WTC11 (cell line): ENCODE measurements at regions not wholly inside any gene's neighbourhood (a gene's known extent, or its start where the extent isn't known, plus 50 kb on each side); places are given as distances from the start of the nearest gene placed in this dataset.

Experiments
- ATAC-seq: fragments of 200-7000 bp; cut with Tn5 transposase; 2 replicates; pipeline ENCODE4 v1.10.0; 2021; ENCODE audit warnings: mild to moderate bottlenecking, moderate library complexity
- CTCF ChIA-PET: fragments of 300-600 bp; sonication (Branson Sonifier 250); formaldehyde crosslinking; loops from one replicate; lab custom pipeline; 2021; ENCODE audit warnings: antibody characterized with exemption; lab: Charles Lee
- POLR2A ChIA-PET: fragments of 350-600 bp; sonication (Branson Sonifier 250); formaldehyde crosslinking; loops from one replicate; lab custom pipeline; 2021; ENCODE audit warnings: antibody characterized with exemption; lab: Charles Lee
- DNase-seq: peaks from one replicate; pipeline ENCODE4 v3.0.0; 2021; ENCODE audit warnings: low spot score
- H3K27ac Mint-ChIP-seq: 2 replicates; pipeline ENCODE4 v1.8.0; 2021; ENCODE audit warnings: mixed read lengths
- H3K27me3 Mint-ChIP-seq: 2 replicates; pipeline ENCODE4 v1.8.0; 2021; ENCODE audit warnings: low read depth, mild to moderate bottlenecking, moderate library complexity, mixed read lengths
- H3K36me3 Mint-ChIP-seq: 2 replicates; pipeline ENCODE4 v1.8.0; 2021; ENCODE audit warnings: mixed read lengths
- H3K4me1 Mint-ChIP-seq: 2 replicates; pipeline ENCODE4 v1.8.0; 2022; ENCODE audit warnings: mixed read lengths
- H3K4me3 Mint-ChIP-seq: 2 replicates; pipeline ENCODE4 v1.8.0; 2021; ENCODE audit warnings: mild to moderate bottlenecking, moderate library complexity, mixed read lengths
- H3K9me3 Mint-ChIP-seq: 2 replicates; pipeline ENCODE4 v1.8.0; 2021; ENCODE audit warnings: mixed read lengths
- ELF4 ChIP-seq: sonication (generic); formaldehyde crosslinking; IDR thresholded peaks from 2 replicates; pipeline ENCODE4 v1.8.1; 2022; ENCODE audit warnings: low read depth, mild to moderate bottlenecking, moderate library complexity, missing genetic modification reagents
- NFE2L1 ChIP-seq: sonication (generic); formaldehyde crosslinking; IDR thresholded peaks from 2 replicates; pipeline ENCODE4 v1.8.1; 2023; ENCODE audit warnings: missing genetic modification reagents
- NR3C1 ChIP-seq: sonication (generic); formaldehyde crosslinking; conservative IDR thresholded peaks from 2 replicates; pipeline ENCODE4 v1.8.1; 2023; ENCODE audit warnings: low read depth, mild to moderate bottlenecking, missing genetic modification reagents
- RORB ChIP-seq: fragments of 250-450 bp; sonication (Bioruptor Pico); IDR thresholded peaks from 2 replicates; pipeline ENCODE4 v1.9.0; 2021; ENCODE audit warnings: mild to moderate bottlenecking
- TP53 ChIP-seq: sonication (generic); formaldehyde crosslinking; IDR thresholded peaks from 2 replicates; pipeline ENCODE4 v1.8.1; 2023; ENCODE audit warnings: mild to moderate bottlenecking, missing genetic modification reagents
- ZNF121 ChIP-seq: sonication (generic); formaldehyde crosslinking; IDR thresholded peaks from 2 replicates; pipeline ENCODE4 v1.8.0; 2023; ENCODE audit warnings: missing genetic modification reagents
- ZNF219 ChIP-seq: sonication (generic); formaldehyde crosslinking; IDR thresholded peaks from 2 replicates; pipeline ENCODE4 v1.8.0; 2023; ENCODE audit warnings: missing genetic modification reagents, mild to moderate bottlenecking, borderline replicate concordance
- ZNF232 ChIP-seq: sonication (generic); formaldehyde crosslinking; IDR thresholded peaks from 2 replicates; pipeline ENCODE4 v1.8.0; 2022; ENCODE audit warnings: mild to moderate bottlenecking, missing genetic modification reagents
- ZNF396 ChIP-seq: fragments of 250-450 bp; sonication (Bioruptor Pico); IDR thresholded peaks from 2 replicates; pipeline ENCODE4 v1.8.0; 2021; ENCODE audit warnings: mild to moderate bottlenecking, moderate library complexity, borderline replicate concordance
- ZNF416 ChIP-seq: fragments of 250-450 bp; sonication (Bioruptor Pico); IDR thresholded peaks from 2 replicates; pipeline ENCODE4 v1.9.0; 2021; ENCODE audit warnings: mild to moderate bottlenecking, inconsistent platforms
- TF ChIP-seq, protein P1 (sequence below): sonication (generic); formaldehyde crosslinking; IDR thresholded peaks from 2 replicates; pipeline ENCODE4 v1.8.1; 2022; ENCODE audit warnings: low read depth, missing genetic modification reagents, borderline replicate concordance
- TF ChIP-seq, protein P2 (sequence below): fragments of 250-450 bp; sonication (Bioruptor Pico); IDR thresholded peaks from 2 replicates; pipeline ENCODE4 v1.8.0; 2021; ENCODE audit warnings: mild to moderate bottlenecking
- TF ChIP-seq, protein P3 (sequence below): sonication (generic); formaldehyde crosslinking; IDR thresholded peaks from 2 replicates; pipeline ENCODE4 v1.8.1; 2022; ENCODE audit warnings: mild to moderate bottlenecking, moderate library complexity, missing genetic modification reagents
- TF ChIP-seq, protein P4 (sequence below): fragments of 250-450 bp; sonication (Bioruptor Pico); IDR thresholded peaks from 2 replicates; pipeline ENCODE4 v1.9.0; 2021; ENCODE audit warnings: moderate library complexity, mild to moderate bottlenecking, inconsistent platforms, borderline replicate concordance
- TF ChIP-seq, protein P5 (sequence below): fragments of 250-450 bp; sonication (Bioruptor Pico); IDR thresholded peaks from 2 replicates; pipeline ENCODE4 v1.9.0; 2021; ENCODE audit warnings: mild to moderate bottlenecking, borderline replicate concordance
- TF ChIP-seq, protein P6 (sequence below): fragments of 250-450 bp; sonication (Bioruptor Pico); IDR thresholded peaks from 2 replicates; pipeline ENCODE4 v1.9.0; 2021; ENCODE audit warnings: mild to moderate bottlenecking
- TF ChIP-seq, protein P7 (sequence below): sonication (generic); formaldehyde crosslinking; IDR thresholded peaks from 2 replicates; pipeline ENCODE4 v1.8.1; 2022; ENCODE audit warnings: low read depth, mild to moderate bottlenecking, moderate library complexity, missing genetic modification reagents, borderline replicate concordance

DNA sequence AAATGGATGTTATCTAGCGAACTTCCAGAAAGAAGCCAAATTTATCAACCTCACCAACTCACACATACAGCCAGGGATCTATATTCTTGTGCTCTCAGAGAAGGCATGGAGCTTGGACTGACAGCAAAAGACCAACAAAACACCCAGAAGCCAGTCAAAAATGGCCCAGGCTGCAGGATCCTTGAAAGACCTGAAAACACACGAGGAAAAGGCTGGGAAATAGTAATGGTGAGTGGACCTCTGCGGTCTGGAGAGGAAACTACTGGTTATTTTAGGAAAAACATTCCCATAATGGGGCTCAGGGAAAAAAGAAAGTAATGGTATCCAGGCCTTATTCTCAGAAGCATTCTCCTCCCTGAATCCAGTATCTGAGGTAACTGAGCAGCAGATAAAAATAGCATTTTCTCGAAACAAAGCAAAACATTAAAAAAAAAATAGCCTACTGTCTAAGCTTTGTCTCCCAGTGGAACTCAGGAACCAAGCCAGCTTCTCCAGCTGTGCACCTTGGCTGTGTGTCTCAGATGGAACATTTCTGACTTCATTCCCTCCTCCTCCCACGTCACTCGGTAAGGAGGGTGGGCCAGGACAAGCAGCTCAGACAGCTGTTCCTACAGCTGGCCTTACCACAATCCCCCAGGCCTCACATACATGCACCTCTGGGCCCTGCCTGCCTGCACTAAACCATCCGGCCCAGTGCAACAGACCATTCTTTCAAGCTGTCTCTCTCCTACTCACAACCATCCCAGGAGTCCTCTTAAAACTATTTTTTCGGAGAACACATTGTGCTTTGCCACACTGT lies 249.9 kb downstream of the DAD1 start:
- no peak for ATAC-seq
- Mint-ChIP-seq H3K27ac (no peak overlapping the region), H3K27me3 (0 out of 2 replicates have a peak, but pooled peaks cover 2% of the 10 kb centered on the region), H3K4me3 (no peak overlapping the region), H3K36me3 (peaks cover 15% of the 10 kb centered on the region), H3K9me3 (peaks cover 25% of the 10 kb centered on the region), H3K4me1 (peaks cover 9% of the 10 kb centered on the region)
- DNase-seq, result no peak
- CTCF ChIA-PET, result interaction anchor here (1.4 kb wide), 1 partner anchor 231 kb away, joined by 3 read pairs; no protein-coding TSS in a partner anchor
- POLR2A ChIA-PET, result no interaction called here
- TF ChIP-seq, protein P1, sequence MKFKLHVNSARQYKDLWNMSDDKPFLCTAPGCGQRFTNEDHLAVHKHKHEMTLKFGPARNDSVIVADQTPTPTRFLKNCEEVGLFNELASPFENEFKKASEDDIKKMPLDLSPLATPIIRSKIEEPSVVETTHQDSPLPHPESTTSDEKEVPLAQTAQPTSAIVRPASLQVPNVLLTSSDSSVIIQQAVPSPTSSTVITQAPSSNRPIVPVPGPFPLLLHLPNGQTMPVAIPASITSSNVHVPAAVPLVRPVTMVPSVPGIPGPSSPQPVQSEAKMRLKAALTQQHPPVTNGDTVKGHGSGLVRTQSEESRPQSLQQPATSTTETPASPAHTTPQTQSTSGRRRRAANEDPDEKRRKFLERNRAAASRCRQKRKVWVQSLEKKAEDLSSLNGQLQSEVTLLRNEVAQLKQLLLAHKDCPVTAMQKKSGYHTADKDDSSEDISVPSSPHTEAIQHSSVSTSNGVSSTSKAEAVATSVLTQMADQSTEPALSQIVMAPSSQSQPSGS (CRISPR knock-in tag), result no peak
- TF ChIP-seq ZNF219 (CRISPR knock-in tag) (no peak), NR3C1 (no peak)
- TF ChIP-seq, all 79 proteins: peak for 0

DNA sequence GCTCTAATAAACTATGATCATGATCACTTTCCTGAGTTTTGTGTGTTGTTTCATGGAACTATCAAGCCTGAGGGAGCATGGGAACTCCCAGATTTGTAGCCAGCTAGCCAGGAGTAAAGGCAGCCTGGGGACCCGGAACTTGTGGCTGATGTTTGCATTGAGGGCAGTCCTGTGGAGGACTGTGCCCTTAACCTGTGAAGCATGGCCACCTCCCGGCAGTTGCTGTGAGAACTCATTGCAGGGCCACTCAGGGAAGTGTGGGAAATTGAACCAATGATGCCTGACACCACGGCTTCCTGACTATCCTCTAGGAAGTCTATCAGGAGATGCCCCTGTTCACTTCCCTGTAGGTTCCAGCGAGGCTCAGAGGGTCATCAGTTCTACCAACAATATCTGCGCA lies 250.6 kb downstream of the DAD1 start:
- ChIA-PET POLR2A (no interaction called here), CTCF (no interaction called here)
- no peak overlapping the region for H3K27ac Mint-ChIP-seq
- TF ChIP-seq TP53 (no peak), ELF4 (CRISPR knock-in tag) (no peak), NFE2L1 (CRISPR knock-in tag) (no peak)
- TF ChIP-seq, protein P2, sequence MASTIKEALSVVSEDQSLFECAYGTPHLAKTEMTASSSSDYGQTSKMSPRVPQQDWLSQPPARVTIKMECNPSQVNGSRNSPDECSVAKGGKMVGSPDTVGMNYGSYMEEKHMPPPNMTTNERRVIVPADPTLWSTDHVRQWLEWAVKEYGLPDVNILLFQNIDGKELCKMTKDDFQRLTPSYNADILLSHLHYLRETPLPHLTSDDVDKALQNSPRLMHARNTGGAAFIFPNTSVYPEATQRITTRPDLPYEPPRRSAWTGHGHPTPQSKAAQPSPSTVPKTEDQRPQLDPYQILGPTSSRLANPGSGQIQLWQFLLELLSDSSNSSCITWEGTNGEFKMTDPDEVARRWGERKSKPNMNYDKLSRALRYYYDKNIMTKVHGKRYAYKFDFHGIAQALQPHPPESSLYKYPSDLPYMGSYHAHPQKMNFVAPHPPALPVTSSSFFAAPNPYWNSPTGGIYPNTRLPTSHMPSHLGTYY (CRISPR knock-in tag), result no peak
- TF ChIP-seq, protein P3, sequence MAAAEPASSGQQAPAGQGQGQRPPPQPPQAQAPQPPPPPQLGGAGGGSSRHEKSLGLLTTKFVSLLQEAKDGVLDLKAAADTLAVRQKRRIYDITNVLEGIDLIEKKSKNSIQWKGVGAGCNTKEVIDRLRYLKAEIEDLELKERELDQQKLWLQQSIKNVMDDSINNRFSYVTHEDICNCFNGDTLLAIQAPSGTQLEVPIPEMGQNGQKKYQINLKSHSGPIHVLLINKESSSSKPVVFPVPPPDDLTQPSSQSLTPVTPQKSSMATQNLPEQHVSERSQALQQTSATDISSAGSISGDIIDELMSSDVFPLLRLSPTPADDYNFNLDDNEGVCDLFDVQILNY (CRISPR knock-in tag), result no peak
- TF ChIP-seq, protein P4, sequence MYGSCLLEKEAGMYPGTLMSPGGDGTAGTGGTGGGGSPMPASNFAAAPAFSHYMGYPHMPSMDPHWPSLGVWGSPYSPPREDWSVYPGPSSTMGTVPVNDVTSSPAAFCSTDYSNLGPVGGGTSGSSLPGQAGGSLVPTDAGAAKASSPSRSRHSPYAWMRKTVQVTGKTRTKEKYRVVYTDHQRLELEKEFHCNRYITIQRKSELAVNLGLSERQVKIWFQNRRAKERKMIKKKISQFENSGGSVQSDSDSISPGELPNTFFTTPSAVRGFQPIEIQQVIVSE (CRISPR knock-in tag), result no peak
- TF ChIP-seq, protein P5, sequence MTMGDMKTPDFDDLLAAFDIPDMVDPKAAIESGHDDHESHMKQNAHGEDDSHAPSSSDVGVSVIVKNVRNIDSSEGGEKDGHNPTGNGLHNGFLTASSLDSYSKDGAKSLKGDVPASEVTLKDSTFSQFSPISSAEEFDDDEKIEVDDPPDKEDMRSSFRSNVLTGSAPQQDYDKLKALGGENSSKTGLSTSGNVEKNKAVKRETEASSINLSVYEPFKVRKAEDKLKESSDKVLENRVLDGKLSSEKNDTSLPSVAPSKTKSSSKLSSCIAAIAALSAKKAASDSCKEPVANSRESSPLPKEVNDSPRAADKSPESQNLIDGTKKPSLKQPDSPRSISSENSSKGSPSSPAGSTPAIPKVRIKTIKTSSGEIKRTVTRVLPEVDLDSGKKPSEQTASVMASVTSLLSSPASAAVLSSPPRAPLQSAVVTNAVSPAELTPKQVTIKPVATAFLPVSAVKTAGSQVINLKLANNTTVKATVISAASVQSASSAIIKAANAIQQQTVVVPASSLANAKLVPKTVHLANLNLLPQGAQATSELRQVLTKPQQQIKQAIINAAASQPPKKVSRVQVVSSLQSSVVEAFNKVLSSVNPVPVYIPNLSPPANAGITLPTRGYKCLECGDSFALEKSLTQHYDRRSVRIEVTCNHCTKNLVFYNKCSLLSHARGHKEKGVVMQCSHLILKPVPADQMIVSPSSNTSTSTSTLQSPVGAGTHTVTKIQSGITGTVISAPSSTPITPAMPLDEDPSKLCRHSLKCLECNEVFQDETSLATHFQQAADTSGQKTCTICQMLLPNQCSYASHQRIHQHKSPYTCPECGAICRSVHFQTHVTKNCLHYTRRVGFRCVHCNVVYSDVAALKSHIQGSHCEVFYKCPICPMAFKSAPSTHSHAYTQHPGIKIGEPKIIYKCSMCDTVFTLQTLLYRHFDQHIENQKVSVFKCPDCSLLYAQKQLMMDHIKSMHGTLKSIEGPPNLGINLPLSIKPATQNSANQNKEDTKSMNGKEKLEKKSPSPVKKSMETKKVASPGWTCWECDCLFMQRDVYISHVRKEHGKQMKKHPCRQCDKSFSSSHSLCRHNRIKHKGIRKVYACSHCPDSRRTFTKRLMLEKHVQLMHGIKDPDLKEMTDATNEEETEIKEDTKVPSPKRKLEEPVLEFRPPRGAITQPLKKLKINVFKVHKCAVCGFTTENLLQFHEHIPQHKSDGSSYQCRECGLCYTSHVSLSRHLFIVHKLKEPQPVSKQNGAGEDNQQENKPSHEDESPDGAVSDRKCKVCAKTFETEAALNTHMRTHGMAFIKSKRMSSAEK (CRISPR knock-in tag), result no peak
- H3K4me3 Mint-ChIP-seq, result no peak overlapping the region
- peaks cover 8% of the 10 kb centered on the region for H3K36me3 Mint-ChIP-seq
- DNase-seq (no peak), ATAC-seq (no peak)
- peaks cover 16% of the 10 kb centered on the region for H3K4me1 Mint-ChIP-seq
- H3K9me3 Mint-ChIP-seq, result peaks cover 18% of the 10 kb centered on the region
- H3K27me3 Mint-ChIP-seq, result 0 out of 2 replicates have a peak, but pooled peaks cover 2% of the 10 kb centered on the region

DNA sequence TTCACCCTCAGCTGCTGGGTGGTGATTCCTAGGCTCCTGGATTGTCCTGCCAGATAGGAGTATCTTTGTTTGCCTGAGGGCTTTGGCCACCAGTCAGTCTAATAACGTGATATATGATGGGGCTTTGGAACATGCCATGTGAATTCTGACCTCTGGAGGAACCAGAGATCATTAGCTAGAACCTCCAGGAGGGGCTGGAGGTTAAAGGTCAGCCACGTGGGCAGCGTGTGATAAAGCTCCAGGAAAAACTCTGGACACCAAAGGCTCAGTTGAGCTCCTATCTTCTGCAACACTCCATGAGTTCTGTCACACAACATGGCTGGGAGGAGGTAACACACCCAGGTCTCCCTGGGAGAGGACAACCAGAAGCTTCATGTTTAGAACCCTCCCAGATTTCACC lies 251.1 kb downstream of the DAD1 start:
- no peak for ATAC-seq
- CTCF ChIA-PET, result interaction anchor here (1.0 kb wide), 1 partner anchor 18 kb away, joined by 3 read pairs; no protein-coding TSS in a partner anchor
- H3K4me1 Mint-ChIP-seq, result peaks cover 21% of the 10 kb centered on the region
- H3K9me3 Mint-ChIP-seq, result peaks cover 13% of the 10 kb centered on the region
- POLR2A ChIA-PET, result no interaction called here
- no peak for DNase-seq
- no peak overlapping the region for H3K27ac Mint-ChIP-seq
- H3K4me3 Mint-ChIP-seq, result no peak overlapping the region
- H3K36me3 Mint-ChIP-seq, result peaks cover 3% of the 10 kb centered on the region; the same call in 1 of the 2 replicates
- 0 out of 2 replicates have a peak, but pooled peaks cover 2% of the 10 kb centered on the region for H3K27me3 Mint-ChIP-seq
- TF ChIP-seq, protein P6, sequence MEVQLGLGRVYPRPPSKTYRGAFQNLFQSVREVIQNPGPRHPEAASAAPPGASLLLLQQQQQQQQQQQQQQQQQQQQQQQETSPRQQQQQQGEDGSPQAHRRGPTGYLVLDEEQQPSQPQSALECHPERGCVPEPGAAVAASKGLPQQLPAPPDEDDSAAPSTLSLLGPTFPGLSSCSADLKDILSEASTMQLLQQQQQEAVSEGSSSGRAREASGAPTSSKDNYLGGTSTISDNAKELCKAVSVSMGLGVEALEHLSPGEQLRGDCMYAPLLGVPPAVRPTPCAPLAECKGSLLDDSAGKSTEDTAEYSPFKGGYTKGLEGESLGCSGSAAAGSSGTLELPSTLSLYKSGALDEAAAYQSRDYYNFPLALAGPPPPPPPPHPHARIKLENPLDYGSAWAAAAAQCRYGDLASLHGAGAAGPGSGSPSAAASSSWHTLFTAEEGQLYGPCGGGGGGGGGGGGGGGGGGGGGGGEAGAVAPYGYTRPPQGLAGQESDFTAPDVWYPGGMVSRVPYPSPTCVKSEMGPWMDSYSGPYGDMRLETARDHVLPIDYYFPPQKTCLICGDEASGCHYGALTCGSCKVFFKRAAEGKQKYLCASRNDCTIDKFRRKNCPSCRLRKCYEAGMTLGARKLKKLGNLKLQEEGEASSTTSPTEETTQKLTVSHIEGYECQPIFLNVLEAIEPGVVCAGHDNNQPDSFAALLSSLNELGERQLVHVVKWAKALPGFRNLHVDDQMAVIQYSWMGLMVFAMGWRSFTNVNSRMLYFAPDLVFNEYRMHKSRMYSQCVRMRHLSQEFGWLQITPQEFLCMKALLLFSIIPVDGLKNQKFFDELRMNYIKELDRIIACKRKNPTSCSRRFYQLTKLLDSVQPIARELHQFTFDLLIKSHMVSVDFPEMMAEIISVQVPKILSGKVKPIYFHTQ (CRISPR knock-in tag), result no peak
- TF ChIP-seq, protein P7, sequence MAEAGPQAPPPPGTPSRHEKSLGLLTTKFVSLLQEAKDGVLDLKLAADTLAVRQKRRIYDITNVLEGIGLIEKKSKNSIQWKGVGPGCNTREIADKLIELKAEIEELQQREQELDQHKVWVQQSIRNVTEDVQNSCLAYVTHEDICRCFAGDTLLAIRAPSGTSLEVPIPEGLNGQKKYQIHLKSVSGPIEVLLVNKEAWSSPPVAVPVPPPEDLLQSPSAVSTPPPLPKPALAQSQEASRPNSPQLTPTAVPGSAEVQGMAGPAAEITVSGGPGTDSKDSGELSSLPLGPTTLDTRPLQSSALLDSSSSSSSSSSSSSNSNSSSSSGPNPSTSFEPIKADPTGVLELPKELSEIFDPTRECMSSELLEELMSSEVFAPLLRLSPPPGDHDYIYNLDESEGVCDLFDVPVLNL (CRISPR knock-in tag), result no peak
- TF ChIP-seq RORB (CRISPR knock-in tag), result no peak
- TF ChIP-seq ZNF232 (CRISPR knock-in tag), result no peak
- no peak for TF ChIP-seq ZNF416 (CRISPR knock-in tag)
- no peak for TF ChIP-seq ZNF121 (CRISPR knock-in tag)
- TF ChIP-seq ZNF396 (CRISPR knock-in tag), result no peak
